Stimulated activated CD4-positive, alpha-beta T cell treated with anti-CD3 and anti-CD28 coated beads, Interleukin-4, amount 100 ng/mL, for 48 hours (primary cell): ENCODE measurements at regions not wholly inside any gene's neighbourhood (a gene's known extent, or its start where the extent isn't known, plus 50 kb on each side); places are given as distances from the start of the nearest gene placed in this dataset.

ENCODE experiments used
- DNase-seq, 2 donors: peaks; one replicate each; pipeline ENCODE4 v3.0.0-alpha.2; 2020; ENCODE audit warnings: low read depth in 2 of 2

DNA sequence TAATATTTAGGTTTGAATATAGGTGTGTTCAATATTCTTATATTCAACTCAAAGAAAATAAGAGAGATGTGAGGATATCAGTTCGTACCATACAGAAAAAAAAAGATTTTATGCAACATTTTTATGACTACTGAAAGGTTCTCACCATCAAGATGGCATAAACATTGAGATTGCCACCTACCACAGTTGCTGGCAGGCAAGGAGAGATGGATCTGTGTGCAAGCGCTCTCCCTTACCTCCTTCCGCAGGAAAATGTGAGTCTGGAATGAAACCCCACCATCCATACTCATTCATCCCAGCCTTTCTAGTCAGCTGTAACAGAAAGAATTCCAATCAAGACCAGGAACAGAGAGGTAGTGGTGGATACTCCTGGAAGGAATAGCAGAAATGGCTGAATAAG, 376.9 kb downstream of the PPP3CA start:
- DNase-seq = no peak

DNA sequence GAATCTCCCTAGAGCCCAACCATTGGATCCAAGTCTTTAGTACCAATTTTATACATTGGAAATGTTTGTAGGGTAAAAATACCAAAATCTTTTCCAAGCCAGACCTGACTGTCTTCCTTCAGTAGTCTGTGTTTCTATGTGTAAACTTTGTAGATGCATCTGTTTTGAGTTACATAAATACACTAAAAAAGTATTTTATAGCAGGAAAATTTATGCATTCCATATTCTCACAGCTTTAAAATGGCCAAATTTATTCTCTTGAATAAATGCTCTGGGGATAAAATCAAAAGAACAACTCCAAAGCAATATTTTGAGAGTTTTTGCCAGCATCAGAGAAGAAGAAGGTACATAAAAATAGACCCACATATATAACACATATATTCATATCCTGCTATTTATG, 377.4 kb downstream of the PPP3CA start:
- DNase-seq = no peak

DNA sequence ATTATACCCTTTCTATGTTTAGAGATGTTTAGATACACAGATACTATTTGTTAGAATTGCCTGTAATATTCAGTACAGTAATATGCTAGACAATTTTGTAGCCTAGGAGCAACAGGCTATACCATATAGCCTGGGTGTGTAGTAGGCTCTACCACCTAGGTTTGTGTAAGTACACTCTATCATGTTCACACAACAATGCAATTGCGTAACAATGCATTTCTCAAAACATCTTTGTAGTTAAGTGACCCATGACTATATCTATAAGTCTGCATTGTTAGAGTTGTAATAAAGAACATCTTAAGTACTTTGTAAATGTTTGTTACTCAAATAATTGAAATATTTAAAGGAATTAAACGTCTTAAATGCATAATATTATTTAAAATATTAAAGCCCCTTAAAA, 379.3 kb downstream of the PPP3CA start:
- no peak for DNase-seq

DNA sequence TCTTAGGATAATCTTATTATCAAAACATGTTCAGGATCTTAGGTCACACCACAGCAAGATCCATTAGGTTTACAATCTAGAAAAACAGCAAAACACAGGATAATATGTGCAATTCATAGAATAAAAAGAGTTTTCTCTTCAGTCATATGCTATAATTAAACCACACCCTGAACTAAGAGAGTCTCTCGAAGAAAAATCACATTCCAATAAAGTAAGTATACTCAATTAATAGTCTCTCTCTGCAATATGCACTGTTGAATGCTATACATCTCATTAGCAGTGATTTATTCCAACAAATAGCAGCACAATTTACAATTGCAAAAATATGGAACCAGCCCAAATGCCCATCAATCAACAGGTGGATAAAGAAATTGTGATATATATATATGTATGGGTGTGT, 383.7 kb downstream of the PPP3CA start:
- DNase-seq = no peak

DNA sequence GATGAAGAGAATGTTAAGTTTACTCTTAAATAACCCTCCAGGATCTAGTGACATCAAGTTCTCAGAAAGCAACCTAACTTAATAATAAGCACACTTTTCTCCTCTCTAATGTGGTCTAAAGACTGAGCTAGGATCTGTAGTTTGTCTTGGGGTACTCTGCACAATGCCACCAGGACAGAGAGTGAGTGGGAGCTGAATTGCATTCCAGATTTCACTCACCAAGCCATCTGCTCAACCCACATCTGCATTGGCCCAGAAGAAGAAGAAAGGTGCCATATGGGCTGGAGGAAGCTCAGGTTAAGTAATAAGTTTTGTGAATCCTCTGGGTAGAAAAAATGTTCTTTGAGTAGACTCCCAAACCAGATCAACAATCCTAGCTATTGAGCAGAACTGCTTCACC, 384.6 kb downstream of the PPP3CA start:
- no peak for DNase-seq

DNA sequence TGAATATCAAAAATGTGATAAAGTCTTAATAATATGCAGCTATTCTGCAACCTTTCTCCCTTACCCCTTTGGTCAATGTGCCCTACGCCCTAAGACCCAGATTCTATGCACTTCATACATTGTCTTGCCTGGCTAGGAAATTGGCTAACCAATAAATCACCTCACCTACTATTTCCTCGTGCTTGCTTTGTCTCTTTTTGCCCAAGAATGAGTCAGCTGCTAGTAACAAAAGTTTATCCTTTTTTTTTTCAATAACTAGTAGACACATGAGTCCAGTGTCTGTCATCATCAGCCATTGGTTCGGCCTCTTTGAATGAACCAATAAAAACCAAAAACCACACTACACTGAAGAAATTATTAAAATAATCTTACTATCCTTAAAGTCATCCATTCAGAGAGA, 387.1 kb downstream of the PPP3CA start:
- DNase-seq = no peak

DNA sequence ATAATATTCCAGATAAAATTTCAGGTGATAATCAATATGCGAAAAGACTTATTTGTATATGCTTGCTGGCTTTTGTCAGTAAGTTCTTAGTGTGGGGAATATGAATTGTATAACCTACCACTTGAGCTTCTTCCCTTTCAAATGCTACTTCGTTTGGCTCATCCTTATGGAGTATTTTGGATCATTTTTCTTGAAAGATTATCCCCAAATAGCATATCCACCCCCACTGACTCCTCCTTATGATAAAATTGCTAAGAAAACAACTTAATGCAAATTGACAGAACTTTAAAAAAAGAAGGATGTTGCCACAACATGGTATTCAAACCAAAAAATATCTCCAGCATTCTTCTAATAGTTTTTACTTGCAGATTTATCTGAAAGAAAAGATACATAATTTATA, 393.3 kb downstream of the PPP3CA start:
- DNase-seq = no peak

DNA sequence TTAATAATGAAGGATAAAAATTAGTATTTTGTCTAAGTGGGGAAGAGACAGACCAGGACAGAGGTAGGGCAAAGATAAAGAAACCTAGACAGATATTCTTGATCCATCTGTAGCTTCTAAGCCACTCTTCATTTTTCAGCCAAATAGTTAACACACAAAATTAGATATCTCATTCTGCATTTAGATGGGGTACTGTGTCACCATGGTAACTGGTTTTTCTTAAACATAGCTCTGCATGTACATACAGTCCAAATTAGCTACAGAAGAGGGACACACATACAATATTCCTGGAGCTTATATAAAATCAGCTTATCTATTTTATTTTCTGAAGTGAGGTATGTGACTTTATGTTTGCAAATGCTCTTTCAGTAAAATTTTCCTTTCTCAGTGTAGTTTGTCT, 393.7 kb downstream of the PPP3CA start:
- DNase-seq = no peak

DNA sequence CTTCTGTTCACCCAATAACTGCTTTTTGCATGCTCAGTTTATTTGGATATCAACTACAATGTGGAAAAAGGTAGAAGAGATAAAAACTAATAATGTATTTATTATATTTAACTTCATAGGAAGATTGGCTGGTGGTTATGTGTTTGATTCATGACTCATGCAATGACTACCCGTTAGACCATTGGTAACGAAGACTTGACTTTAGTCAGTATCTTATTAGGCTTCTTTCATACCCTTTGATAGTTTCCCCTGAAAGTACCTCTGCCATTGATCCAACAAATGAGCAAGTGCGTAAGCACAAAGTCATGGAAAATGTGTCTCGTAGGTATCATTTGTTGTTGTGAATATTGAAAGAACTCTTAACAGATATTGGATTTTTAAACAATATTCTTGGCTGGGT, 394.7 kb downstream of the PPP3CA start:
- DNase-seq = no peak

DNA sequence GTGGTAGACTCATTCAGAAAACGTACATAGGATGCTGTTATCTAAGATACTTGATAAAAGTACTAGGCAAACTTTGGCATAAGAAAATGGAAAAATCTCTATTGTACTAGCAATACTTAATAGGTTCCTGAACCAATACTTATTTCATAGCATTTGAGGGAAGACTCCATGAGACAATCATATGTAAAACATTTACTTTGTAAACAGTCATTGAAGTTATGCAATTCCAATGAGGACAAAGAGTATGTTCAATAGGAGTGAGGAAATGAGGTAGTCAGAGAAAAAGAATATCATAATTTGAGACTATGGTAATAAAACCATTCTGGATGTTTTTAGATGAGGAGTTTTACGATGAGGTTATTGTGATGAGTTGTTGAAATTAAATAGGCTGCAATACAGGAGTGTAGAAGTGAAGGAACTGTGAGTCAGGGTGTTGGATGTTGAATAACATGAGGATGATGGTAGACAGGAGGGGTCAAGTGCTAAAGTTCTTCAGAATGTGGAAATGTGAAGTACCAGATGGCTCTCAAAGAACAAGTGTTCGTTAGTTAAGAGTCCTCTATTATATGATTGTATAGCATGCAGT, 397.9 kb downstream of the PPP3CA start:
- no peak for DNase-seq

DNA sequence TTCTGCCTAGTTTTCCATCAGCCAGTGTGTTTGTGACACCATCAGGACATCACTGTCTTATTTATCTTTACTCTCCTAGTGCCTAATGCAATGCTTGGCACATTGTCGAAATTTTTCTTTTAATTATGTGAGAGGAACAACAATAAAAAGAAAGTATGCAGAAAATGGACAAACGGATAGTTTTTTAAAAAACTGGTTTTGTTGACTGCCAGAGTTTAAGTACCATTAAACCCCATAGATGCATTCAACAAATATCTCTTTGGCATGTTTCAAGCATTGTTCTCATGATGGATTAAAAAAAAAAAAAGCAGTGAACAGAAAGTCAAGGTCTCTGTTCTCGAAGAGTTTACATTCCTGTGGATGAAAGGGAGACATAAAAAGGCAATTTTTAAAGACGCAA, 398.4 kb downstream of the PPP3CA start:
- DNase-seq = no peak

DNA sequence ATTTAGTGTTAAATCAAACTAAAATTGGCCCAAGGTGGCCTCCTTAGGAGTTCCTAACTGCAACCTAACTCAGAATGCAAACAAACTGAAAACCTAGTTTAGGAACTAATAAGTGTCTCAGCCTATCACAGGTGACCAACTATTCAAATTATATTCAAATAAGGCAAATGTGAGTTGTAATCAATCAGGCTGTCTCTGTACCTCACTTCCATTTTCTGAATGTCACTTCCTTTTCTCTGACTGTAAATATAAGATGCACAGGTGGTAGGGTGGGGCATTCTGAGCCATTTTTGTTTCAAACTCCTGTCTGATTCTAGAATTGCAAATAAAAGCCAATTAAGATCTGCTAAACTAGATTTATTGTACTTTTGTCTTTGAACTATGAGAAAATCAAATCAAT, 401.5 kb downstream of the PPP3CA start:
- no peak for DNase-seq

DNA sequence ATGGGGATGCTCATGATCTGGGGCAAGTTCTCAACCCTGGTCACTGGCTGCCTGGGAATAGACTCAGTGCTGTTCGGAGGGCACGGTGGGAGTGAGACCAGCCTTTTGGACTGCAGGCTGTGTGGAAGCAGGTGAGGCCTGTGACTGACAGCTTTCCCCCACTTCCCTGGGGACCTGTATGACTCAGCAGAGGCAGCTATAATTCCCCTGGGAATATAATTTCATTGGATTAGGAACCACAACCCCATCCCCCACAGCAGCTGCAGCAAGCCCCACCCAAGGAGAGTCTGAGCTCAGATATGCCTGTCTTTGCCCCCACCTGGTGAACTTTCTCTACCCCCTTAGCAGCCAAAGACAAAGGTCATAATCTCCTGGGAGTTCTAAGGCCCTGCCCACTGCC, 408.6 kb downstream of the PPP3CA start:
- DNase-seq = no peak

DNA sequence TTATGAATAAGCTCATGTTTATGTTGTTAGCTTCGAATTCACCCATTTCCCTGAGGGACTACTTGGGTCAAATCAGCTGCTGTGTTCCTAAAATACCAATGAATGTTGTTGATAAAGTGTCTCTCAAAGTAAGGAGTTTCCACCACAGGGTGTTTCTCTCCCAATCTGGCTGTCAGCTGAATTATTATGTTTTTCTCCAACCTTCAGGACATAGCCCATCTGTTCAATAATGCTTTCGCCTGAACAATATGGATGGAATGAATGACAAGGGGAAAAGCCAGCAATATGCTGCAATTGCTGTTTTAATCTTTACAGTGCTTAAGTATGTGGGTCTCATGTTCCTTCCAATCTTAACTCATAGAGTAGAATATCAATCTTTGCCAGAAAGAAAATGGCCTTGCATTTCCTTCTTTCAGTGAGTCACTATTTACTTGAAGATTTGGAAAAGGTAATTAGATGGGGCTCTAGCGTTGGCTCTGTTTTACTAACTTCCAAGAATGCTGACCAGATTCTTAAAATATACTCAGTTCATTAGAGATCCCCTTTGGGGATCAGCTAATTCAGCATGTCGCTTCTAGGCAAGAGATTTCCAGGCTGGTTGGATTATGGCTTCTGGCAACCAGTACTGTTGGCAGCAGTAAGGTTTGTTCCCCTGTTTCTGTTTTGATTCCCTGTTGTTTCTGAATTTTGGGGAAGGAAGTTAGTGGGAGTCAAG, 410.5 kb downstream of the PPP3CA start:
- no peak for DNase-seq

DNA sequence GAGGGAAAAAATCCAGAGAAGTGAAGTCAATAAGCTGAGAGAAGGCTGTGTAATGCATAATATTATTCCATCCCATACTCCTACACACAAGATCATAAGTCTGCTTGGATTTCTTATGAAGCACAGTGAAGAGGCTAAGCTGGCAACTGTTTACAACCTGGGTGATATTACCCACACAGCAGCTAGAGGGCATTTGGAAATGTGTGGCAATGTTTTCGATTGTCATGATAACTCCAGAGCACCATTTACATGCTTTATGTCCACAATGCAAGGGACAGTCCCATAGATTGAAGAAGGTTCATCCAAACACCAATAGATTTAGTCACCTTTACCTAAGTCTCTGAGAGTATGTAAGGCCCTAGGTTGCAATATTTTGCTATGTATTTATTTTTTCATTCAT, 412.2 kb downstream of the PPP3CA start:
- DNase-seq = no peak

DNA sequence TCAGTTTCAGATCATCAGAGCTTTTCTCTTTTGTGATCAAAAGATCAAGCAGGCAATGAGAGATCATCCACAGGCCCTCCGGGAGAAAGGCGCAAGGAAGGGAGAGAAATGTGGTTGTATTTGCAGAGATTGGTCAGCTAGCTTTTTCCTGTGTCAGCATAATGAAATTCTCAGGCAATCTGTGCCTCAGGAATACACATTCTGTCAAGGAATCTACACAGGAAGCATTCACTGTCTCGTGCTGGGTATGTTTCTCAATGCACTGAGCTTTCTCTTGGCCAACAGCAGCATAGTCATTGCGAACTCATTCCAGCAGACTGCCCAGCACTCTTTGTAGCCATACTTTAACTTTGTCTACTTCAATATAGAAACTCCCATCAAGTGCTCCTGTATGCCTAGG, 413.7 kb downstream of the PPP3CA start:
- no peak for DNase-seq

DNA sequence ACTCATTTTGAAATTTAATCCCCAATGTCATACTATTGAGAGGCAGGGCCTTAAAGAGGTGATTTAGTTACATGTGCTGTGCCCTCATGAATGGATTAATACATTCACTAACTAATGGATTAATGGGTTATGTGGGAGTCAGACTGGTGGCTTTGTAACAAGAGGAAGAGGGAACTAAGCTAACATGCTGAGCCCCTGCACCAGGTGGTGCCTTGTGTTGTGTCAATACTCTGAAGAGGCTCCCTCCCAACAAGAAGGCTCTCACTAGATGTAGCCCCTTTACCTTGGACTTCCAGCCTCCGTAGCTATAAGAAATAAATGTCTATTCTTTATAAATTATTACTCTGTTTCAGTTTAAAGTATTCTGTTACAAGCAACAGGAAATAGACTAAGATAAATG, 411.9 kb upstream of the EMCN start:
- DNase-seq = no peak

DNA sequence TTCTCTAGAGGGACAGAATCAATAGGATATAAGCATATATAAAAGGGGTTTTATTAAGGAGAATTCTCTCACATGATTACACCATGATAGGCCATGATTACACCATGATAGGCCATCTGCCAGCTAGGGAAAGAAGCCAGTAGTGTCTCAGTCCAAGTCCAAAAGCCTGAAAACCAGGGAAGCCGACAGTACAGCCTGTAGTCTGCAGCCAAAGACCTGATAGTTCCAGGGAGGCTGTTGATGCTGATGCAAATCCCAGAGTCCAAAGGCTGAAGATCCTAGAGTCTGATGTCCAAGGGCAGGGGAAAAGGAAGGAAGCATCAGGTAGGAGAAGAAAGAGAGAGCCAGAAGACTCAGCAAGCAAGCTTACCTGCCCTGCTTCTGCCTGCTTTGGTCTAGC, 411.3 kb upstream of the EMCN start:
- DNase-seq = no peak

DNA sequence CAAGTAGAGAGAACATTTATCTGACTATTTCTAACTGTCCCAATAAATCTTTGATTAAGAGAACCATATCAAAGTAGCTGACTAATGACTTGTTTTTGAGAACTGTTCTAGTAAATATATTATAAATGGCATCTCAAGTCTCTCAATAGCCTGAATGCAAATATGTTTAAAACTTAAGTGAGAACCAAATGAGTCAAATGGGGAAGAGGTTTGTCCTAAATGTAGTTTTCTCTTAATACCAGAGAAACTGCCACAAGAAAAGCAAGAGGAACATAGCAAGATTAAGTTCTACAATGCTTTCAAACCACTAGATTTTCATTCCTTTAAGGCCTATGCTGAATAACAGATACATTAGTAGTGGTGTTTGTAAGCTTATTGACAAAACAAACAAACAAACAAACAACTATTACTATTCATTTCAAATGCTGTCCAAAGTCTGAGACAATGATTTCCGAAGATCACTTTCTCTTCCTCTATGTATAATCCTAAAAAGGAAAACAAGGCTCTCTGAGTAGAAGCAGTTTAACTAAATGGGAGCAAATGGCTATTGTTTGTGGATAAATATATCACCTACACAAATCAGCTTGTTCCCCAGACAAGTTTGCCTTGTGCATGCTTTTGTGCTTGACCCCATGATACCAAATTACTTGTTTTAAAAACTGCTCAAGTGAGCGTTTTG, 408.4 kb upstream of the EMCN start:
- DNase-seq = no peak

DNA sequence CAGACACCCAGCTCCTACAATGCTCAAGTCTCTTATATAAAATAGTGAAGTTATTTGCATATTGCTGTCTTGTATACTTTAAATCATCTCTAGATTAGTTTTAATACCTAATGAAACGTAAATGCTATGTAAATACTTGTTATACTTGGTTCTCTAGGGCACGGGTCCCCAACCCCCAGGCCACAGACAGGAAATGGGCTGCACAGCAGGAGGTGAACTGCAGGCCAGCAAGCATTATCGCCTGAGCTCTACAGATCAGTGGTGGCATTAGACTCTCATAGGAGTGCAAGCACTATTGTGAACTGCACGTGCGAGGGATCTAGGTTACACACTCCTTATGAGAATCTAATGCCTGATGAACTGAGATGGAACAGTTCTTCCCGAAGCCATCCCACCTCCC, 395.9 kb upstream of the EMCN start:
- DNase-seq = no peak

DNA sequence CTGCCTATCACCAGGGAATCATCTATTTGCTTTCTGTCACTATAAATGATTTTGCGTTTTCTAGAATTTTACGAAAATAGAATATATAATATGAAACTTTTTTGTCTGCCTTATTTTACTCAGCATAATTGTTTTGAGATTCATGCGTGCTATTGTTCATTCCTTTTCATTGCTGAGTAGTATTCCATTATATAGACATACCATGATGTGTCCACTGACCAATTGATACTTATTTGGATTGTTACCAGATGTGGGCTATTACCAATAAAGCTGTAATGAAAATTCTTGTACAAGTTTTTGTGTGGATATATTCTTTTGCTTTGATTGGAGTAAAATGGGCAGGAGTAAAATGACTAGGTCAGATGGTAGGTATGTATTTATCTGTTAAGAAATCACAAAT, 390.7 kb upstream of the EMCN start:
- DNase-seq = no peak

DNA sequence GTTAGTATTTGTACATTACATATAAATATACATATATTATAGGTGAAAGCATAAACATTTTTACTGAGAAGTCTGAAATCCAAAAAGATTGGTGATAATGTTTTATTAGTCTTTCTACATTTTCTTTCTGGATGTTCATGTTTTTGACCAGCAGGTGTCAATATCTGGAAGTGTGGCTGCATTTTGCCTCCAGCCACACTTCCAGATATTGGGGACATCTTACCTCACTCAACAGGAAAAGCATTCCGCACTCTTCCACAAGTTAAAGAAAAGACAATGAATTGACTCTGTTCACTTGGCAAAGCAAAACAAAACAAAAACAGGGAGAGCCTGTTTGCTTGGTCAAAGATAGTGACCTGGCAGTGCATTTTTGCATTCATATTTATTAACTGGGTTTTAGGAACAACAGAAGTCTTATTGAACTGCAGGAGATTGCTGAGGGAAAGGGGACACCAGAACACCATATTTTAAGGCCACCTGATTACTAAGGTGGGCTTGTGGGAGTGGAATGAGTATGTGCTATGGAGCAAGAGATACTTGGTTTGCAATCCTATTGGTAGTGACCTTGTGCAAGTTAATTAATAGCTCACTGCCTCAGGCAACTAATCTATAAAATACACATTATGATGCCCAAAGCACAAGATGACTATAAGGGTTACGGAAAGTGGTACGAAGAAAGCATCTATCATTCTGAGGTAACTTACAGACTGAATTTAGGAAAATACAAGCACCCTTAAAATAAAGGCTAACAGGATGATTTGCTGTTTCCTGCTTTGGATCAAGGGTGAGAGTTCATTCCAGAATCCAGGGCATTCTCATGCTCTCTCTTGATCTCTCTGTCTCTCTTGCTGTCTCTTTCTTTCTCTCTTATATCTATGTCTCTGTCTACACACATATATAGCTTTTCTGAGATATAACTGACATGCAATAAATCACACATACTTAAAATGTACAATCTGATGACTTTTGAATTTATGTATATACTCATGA, 389.9 kb upstream of the EMCN start:
- no peak for DNase-seq
